ENCODE measurements at regions not wholly inside any gene's neighbourhood (a gene's known extent, or its start where the extent isn't known, plus 50 kb on each side); places are given as distances from the start of the nearest gene placed in this dataset.

GRCh38 chr5:135241536-135241935, 157.5 kb downstream of the MACROH2A1 start:
- Histone ChIP-seq H3K27ac (ENCODE audit: low read depth, low read length) (no peak overlapping the region), H3K4me1 (ENCODE audit: control insufficient read depth in 1 of 2, insufficient read depth in 2 of 2, low read length in 2 of 2) (peaks cover 10 to 21% of the 10 kb centered on the region in 2 donors), H3K4me3 (ENCODE audit: low read depth in 1 of 2, low read length in 2 of 2) (no peak overlapping the region), H3K9ac (ENCODE audit: low read depth in 1 of 2, low read length in 2 of 2) (no peak overlapping the region), H3K36me3 (ENCODE audit: control insufficient read depth in 1 of 2, insufficient read depth in 2 of 2, low read length in 2 of 2) (no peaks in the 10 kb centered on the region), H3K9me3 (ENCODE audit: control insufficient read depth in 1 of 2, low read length in 2 of 2) (no peaks in the 10 kb centered on the region), H3K27me3 (ENCODE audit: control insufficient read depth in 1 of 2, insufficient read depth in 2 of 2, low read length in 2 of 2) (no peaks in the 10 kb centered on the region)

- Histone ChIP-seq H3K4me1 (ENCODE audit: control insufficient read depth in 1 of 2, insufficient read depth in 2 of 2, low read length in 2 of 2) (peaks cover 10 to 16% of the 10 kb centered on the region in 2 donors), H3K4me3 (ENCODE audit: low read depth in 1 of 2, low read length in 2 of 2) (no peak overlapping the region), H3K27me3 (ENCODE audit: control insufficient read depth in 1 of 2, insufficient read depth in 2 of 2, low read length in 2 of 2) (no peaks in the 10 kb centered on the region), H3K9me3 (ENCODE audit: control insufficient read depth in 1 of 2, low read length in 2 of 2) (no peaks in the 10 kb centered on the region), H3K27ac (ENCODE audit: low read depth, low read length) (no peak overlapping the region), H3K9ac (ENCODE audit: low read depth in 1 of 2, low read length in 2 of 2) (no peak overlapping the region), H3K36me3 (ENCODE audit: control insufficient read depth in 1 of 2, insufficient read depth in 2 of 2, low read length in 2 of 2) (no peaks in the 10 kb centered on the region)
These were observed 158.2 kb downstream of the MACROH2A1 start for GRCh38 chr5:135240781-135241360.

DNA sequence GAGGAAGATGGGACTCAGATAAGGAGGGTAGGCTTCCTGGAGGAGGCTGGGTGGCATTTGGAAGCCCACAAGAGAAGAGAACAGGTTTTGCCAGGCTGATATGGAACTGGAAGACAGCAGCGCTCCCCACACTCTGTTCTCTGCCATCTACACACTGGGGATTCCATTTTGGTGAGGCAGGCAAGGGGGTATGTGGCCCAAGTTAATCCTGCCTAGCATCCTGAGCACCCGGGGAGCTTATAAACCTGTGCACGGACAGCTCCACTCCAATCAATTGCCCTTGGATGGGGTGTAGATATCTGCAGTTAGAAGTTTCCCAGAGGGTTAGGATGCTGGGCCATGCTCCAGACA, 158.8 kb downstream of the MACROH2A1 start:
- H3K9ac ChIP-seq (ENCODE audit: low read depth in 1 of 2, low read length in 2 of 2), result no peak overlapping the region
- peaks cover 10 to 16% of the 10 kb centered on the region in 2 donors for H3K4me1 ChIP-seq (ENCODE audit: control insufficient read depth in 1 of 2, insufficient read depth in 2 of 2, low read length in 2 of 2)

DNA sequence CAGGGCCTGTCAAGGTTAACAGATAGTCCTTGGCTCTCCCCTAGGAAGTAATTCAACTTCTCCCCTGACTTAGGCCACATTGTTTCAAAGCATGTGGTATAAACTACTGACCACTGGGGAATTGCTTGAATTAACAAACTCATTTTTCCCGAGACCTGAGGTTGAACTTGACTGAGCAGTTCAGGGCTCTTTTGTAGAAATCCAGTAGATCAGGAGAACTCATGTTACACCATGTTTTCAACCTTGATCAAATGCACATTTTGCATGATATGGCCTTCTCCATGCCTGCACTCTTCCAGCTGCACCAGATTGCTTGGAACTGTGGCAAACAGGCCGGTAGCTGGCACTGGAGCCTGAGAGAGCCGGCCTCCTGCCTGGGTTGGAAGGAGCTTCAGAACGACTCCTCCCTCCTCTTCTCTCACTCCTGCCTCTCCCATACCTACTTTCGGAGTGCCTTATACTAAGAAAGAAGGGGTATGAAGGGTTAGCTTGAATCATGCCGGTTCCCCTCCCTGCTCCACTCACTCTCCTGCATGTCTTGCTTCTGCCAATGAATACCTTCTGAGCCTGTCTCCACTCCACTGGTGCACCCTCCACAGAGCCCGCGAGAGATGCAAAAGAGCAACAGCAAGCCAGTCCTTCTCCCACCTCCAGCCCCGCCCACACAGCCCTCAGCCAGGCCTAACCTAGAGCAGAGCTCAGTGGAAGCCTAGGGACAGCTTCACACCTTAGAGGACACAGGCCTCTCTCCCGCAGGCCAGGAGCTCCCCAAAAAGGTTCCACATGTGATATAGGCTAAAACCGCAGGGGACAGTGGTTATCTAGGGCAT, 159.4 kb downstream of the MACROH2A1 start:
- no peak overlapping the region for H3K4me3 ChIP-seq (ENCODE audit: low read depth in 1 of 2, low read length in 2 of 2)
- no peak overlapping the region for H3K27ac ChIP-seq (ENCODE audit: low read depth, low read length)
- no peaks in the 10 kb centered on the region for H3K27me3 ChIP-seq (ENCODE audit: control insufficient read depth in 1 of 2, insufficient read depth in 2 of 2, low read length in 2 of 2)
- H3K9me3 ChIP-seq (ENCODE audit: control insufficient read depth in 1 of 2, low read length in 2 of 2), result no peaks in the 10 kb centered on the region
- peaks cover 10 to 16% of the 10 kb centered on the region in 2 donors for H3K4me1 ChIP-seq (ENCODE audit: control insufficient read depth in 1 of 2, insufficient read depth in 2 of 2, low read length in 2 of 2)
- H3K36me3 ChIP-seq (ENCODE audit: control insufficient read depth in 1 of 2, insufficient read depth in 2 of 2, low read length in 2 of 2), result no peaks in the 10 kb centered on the region
- H3K9ac ChIP-seq (ENCODE audit: low read depth in 1 of 2, low read length in 2 of 2), result no peak overlapping the region

More for the DNA sequence above, 158.8 kb downstream of the MACROH2A1 start:
- H3K9me3 ChIP-seq (ENCODE audit: control insufficient read depth in 1 of 2, low read length in 2 of 2), result no peaks in the 10 kb centered on the region
- no peaks in the 10 kb centered on the region for H3K36me3 ChIP-seq (ENCODE audit: control insufficient read depth in 1 of 2, insufficient read depth in 2 of 2, low read length in 2 of 2)
- H3K27me3 ChIP-seq (ENCODE audit: control insufficient read depth in 1 of 2, insufficient read depth in 2 of 2, low read length in 2 of 2), result no peaks in the 10 kb centered on the region
- no peak overlapping the region for H3K27ac ChIP-seq (ENCODE audit: low read depth, low read length)
- no peak overlapping the region for H3K4me3 ChIP-seq (ENCODE audit: low read depth in 1 of 2, low read length in 2 of 2)

DNA sequence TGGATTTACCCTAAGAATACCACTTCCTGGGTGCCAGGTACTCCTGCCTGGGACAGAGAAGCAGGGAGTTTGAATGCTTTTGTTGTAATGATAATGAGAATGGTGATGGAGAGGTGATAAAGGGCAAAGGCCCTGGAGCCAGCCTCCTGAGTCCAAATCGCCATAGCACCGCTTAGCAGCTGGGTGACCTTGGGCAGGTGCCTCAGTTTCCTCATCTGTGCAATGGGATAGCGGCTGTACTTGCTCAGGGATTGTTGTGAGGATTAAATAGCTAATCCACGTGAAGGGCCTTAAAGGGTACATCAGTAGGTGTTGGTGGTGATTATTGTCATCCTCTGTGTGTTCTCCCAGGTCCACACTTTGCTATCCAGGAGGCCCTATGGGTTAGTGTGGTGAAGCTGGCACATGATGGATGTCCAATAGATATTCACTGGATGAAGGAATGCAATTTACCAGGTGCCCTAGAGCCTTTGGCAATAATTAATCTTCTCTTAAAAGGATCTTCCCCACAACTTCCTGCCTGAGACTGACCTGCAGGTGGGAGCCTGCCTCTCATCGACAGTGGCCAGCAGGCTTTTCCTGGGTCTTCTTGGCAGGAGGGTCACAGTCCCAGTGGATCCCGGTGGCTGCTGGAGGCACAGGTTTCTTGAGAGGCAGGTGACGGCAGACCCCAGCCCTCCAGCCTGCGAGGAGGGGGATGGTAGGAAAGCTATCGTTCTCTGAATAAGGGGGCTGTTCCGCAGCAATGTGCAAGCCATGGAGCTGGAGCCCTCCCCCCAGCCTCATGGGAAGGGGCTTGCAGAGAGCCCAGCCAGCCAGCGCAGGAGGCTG, 160.2 kb downstream of the MACROH2A1 start:
- Histone ChIP-seq H3K9me3 (ENCODE audit: control insufficient read depth in 1 of 2, low read length in 2 of 2) (no peaks in the 10 kb centered on the region), H3K36me3 (ENCODE audit: control insufficient read depth in 1 of 2, insufficient read depth in 2 of 2, low read length in 2 of 2) (no peaks in the 10 kb centered on the region), H3K4me3 (ENCODE audit: low read depth in 1 of 2, low read length in 2 of 2) (no peak overlapping the region), H3K9ac (ENCODE audit: low read depth in 1 of 2, low read length in 2 of 2) (no peak overlapping the region), H3K27ac (ENCODE audit: low read depth, low read length) (no peak overlapping the region), H3K4me1 (ENCODE audit: control insufficient read depth in 1 of 2, insufficient read depth in 2 of 2, low read length in 2 of 2) (peaks cover 10 to 16% of the 10 kb centered on the region in 2 donors), H3K27me3 (ENCODE audit: control insufficient read depth in 1 of 2, insufficient read depth in 2 of 2, low read length in 2 of 2) (no peaks in the 10 kb centered on the region)

GRCh38 chr5:135237748-135238103, 161.3 kb downstream of the MACROH2A1 start:
- Histone ChIP-seq H3K9me3 (ENCODE audit: control insufficient read depth in 1 of 2, low read length in 2 of 2) (no peaks in the 10 kb centered on the region), H3K9ac (ENCODE audit: low read depth in 1 of 2, low read length in 2 of 2) (no peak overlapping the region), H3K27ac (ENCODE audit: low read depth, low read length) (no peak overlapping the region), H3K27me3 (ENCODE audit: control insufficient read depth in 1 of 2, insufficient read depth in 2 of 2, low read length in 2 of 2) (no peaks in the 10 kb centered on the region), H3K4me1 (ENCODE audit: control insufficient read depth in 1 of 2, insufficient read depth in 2 of 2, low read length in 2 of 2) (peaks cover 10 to 14% of the 10 kb centered on the region in 2 donors), H3K36me3 (ENCODE audit: control insufficient read depth in 1 of 2, insufficient read depth in 2 of 2, low read length in 2 of 2) (no peaks in the 10 kb centered on the region), H3K4me3 (ENCODE audit: low read depth in 1 of 2, low read length in 2 of 2) (no peak overlapping the region)

DNA sequence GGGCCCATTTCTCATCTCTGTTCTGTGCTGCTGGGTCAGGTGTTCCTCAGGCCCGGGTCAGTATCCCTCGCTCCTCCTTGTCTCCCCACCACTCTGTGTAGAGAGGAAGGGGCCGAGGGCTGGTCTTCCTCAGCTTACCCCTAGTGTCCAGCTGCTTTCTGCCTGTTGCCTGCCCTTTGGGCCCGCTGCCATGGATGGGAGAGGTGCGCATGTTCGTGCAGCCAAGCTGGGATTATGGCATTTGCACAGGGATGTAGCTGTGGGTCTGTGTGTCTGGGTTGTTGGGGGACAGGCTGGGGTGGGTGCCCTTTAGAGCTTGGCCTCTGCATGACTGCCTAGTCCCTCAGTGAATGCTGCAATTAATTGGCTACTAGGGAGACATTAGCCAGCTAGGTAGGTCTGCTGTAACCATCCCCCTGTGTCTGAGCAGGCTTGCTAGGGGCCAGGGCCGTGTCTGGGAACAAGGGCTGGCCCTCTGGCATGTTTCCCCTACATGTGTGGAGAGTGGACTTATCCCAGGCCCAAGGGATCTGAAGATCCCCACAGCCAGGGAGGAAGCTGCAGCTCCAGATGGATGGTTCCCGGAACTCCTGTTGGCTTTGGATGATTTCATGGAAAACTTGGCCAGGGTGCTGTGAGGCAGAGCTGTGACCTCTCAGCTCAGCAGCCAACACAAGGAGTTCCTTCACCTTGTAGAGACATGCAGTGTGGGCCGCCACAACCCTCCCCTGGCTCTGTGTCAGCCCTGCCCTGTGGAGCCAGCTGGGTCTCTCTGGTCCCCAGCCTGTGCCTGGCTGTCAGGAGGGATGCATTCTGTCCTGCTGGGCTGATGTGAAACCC, 161.9 kb downstream of the MACROH2A1 start:
- no peaks in the 10 kb centered on the region for H3K36me3 ChIP-seq (ENCODE audit: control insufficient read depth in 1 of 2, insufficient read depth in 2 of 2, low read length in 2 of 2)
- H3K27ac ChIP-seq (ENCODE audit: low read depth, low read length), result no peak overlapping the region
- H3K9ac ChIP-seq (ENCODE audit: low read depth in 1 of 2, low read length in 2 of 2), result no peak overlapping the region
- no peaks in the 10 kb centered on the region for H3K27me3 ChIP-seq (ENCODE audit: control insufficient read depth in 1 of 2, insufficient read depth in 2 of 2, low read length in 2 of 2)
- no peaks in the 10 kb centered on the region for H3K9me3 ChIP-seq (ENCODE audit: control insufficient read depth in 1 of 2, low read length in 2 of 2)
- H3K4me3 ChIP-seq (ENCODE audit: low read depth in 1 of 2, low read length in 2 of 2), result no peak overlapping the region
- peaks cover 7 to 8% of the 10 kb centered on the region in 2 donors for H3K4me1 ChIP-seq (ENCODE audit: control insufficient read depth in 1 of 2, insufficient read depth in 2 of 2, low read length in 2 of 2)

DNA sequence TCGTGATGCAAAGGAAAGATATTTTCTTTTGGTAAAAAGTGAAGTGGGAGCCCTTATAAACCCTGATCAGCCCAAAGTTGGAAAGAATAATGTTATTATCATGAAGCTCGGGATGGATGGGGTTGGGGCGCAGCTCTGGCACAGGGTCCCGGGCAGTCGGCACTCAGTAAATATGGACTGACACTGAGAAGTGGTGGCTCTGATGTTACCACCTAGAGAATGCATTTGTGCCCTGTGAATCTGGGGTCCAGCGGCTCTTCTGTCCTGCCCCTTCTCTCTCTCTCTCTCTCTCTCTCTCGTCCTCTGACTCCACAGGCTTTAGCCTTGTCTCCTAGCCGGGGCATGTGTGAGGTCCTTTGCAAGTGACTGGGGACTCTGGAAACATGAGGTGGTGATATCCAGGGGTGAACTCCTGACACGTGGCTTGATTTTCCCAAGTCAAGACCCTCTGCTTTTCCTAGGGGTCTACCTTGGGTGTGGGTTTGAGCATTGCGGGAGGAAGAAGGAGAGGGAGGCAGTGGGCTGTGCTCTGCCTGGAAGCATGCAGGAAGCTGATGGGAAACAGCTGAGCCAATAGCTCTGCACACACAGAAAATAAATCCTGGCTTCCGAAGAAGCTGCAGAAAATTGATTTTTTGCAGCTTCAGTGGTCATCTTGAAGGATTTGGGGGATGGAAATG, 162.7 kb downstream of the MACROH2A1 start:
- no peak overlapping the region for H3K9ac ChIP-seq (ENCODE audit: low read depth in 1 of 2, low read length in 2 of 2)
- no peaks in the 10 kb centered on the region for H3K9me3 ChIP-seq (ENCODE audit: control insufficient read depth in 1 of 2, low read length in 2 of 2)
- H3K4me3 ChIP-seq (ENCODE audit: low read depth in 1 of 2, low read length in 2 of 2), result no peak overlapping the region
- no peaks in the 10 kb centered on the region for H3K36me3 ChIP-seq (ENCODE audit: control insufficient read depth in 1 of 2, insufficient read depth in 2 of 2, low read length in 2 of 2)
- H3K4me1 ChIP-seq (ENCODE audit: control insufficient read depth in 1 of 2, insufficient read depth in 2 of 2, low read length in 2 of 2), result peaks cover 0 to under 1% of the 10 kb centered on the region in 2 donors
- no peak overlapping the region for H3K27ac ChIP-seq (ENCODE audit: low read depth, low read length)
- no peaks in the 10 kb centered on the region for H3K27me3 ChIP-seq (ENCODE audit: control insufficient read depth in 1 of 2, insufficient read depth in 2 of 2, low read length in 2 of 2)

DNA sequence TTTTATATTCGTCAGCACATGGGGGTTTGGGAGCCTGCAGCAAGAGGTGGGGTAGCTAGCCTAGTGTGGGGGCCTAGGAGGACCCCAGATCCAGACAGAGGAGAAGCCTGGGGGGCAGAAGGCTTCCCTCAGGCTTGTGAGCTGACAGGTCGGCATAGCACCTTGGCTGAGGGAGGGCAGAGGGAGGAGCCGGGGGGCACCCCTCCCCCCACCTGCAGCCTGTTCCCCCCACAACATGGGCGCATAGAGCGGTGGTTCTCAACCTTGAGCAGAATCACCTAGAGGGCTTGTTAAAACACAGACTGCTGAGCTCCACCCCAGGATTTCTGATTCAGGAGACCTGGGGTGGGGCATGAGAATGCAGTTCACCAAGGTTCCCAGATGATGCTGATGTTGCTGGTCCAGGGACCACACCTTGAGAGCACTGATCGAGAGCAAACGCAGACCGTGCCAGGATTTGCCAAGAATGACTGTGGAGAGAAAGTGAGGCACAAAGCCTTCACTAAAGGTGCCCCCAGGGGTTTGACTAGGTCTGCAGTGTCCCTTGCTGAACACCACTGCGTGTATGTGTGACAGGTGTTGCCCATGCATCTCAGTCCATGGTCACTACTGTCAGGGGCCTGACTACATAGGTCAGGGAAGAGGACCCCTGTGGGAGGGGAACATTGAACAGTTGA, 163.3 kb downstream of the MACROH2A1 start:
- H3K9ac ChIP-seq (ENCODE audit: low read depth in 1 of 2, low read length in 2 of 2), result no peak overlapping the region
- H3K27me3 ChIP-seq (ENCODE audit: control insufficient read depth in 1 of 2, insufficient read depth in 2 of 2, low read length in 2 of 2), result no peaks in the 10 kb centered on the region
- H3K4me3 ChIP-seq (ENCODE audit: low read depth in 1 of 2, low read length in 2 of 2), result no peak overlapping the region
- no peaks in the 10 kb centered on the region for H3K36me3 ChIP-seq (ENCODE audit: control insufficient read depth in 1 of 2, insufficient read depth in 2 of 2, low read length in 2 of 2)
- H3K27ac ChIP-seq (ENCODE audit: low read depth, low read length), result no peak overlapping the region
- H3K9me3 ChIP-seq (ENCODE audit: control insufficient read depth in 1 of 2, low read length in 2 of 2), result no peaks in the 10 kb centered on the region
- H3K4me1 ChIP-seq (ENCODE audit: control insufficient read depth in 1 of 2, insufficient read depth in 2 of 2, low read length in 2 of 2), result no peaks in the 10 kb centered on the region
